ENCODE measurements at regions not wholly inside any gene's neighbourhood (a gene's known extent, or its start where the extent isn't known, plus 50 kb on each side); places are given as distances from the start of the nearest gene placed in this dataset.
"Not testable (repeated sequence)": the region's sequence is repeated elsewhere in the genome, so short reads cannot be mapped to it uniquely, and the experiment has no call there.

DNA sequence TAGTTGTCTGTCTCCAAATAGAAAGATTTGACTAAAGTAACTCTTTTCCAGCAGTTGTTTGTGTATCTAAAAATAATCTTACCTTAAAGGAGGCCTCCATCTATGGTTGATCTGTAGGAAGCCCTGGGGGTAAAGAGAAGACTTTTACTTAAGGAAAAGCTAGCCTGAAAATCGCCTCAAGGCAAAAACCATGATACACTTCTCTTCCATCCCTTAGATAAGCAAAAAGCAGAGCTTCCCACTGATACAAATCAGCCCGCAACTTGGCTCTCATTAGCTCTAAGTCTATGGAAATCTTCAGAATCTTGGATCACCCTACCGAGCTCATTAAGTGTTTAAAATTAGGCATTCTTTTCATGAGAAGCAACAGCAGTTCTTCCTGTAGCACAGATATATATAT is 576.9 kb upstream of the PTBP2 start:
- WGBS, 2 donors, result 74 to 82% methylated on average over 3 of the region's 3 CpGs

DNA sequence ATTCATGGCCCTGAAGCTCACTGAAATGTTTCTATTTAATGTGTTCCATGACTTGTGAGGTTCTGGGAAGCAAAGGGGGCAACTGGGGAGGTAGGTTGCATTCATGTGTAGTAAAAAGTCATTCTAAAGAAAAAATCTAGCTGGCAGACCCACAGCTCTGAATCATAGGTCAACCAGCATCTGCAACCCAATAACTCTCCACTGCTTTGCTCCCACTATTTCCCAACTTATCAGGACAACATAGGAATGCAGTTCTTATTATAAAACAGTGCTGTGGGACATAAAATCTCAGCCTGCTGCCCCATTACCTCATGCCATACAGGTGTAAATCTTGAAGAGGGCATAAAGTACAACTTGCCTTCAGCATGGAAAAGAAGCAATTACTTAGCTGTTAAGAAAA is 576.1 kb upstream of the PTBP2 start:
- Histone ChIP-seq H3K27me3 (no peaks in the 10 kb centered on the region), H3K4me1 (no peaks in the 10 kb centered on the region), H3K9me3 (no peaks in the 10 kb centered on the region), H3K4me3 (no peak overlapping the region), H3K36me3 (no peaks in the 10 kb centered on the region), H3K27ac (no peak overlapping the region)
- ATAC-seq (ENCODE audit: low FRiP score in 2 of 2), result no peak
- no peak for TF ChIP-seq POLR2A (IDR thresholded peaks at IDR 0.05)
- TF ChIP-seq, protein P1, sequence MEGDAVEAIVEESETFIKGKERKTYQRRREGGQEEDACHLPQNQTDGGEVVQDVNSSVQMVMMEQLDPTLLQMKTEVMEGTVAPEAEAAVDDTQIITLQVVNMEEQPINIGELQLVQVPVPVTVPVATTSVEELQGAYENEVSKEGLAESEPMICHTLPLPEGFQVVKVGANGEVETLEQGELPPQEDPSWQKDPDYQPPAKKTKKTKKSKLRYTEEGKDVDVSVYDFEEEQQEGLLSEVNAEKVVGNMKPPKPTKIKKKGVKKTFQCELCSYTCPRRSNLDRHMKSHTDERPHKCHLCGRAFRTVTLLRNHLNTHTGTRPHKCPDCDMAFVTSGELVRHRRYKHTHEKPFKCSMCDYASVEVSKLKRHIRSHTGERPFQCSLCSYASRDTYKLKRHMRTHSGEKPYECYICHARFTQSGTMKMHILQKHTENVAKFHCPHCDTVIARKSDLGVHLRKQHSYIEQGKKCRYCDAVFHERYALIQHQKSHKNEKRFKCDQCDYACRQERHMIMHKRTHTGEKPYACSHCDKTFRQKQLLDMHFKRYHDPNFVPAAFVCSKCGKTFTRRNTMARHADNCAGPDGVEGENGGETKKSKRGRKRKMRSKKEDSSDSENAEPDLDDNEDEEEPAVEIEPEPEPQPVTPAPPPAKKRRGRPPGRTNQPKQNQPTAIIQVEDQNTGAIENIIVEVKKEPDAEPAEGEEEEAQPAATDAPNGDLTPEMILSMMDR (IDR thresholded peaks at IDR 0.05), result no peak
- no peak for DNase-seq

More for the DNA sequence above, 576.9 kb upstream of the PTBP2 start:
- Histone ChIP-seq H3K4me3 (no peak overlapping the region), H3K36me3 (no peaks in the 10 kb centered on the region), H3K27ac (no peak overlapping the region), H3K9me3 (no peaks in the 10 kb centered on the region), H3K4me1 (no peaks in the 10 kb centered on the region), H3K27me3 (no peaks in the 10 kb centered on the region)
- no peak for DNase-seq
- TF ChIP-seq, protein P1 (IDR thresholded peaks at IDR 0.05), result no peak
- TF ChIP-seq POLR2A (IDR thresholded peaks at IDR 0.05) (no peak), POLR2AphosphoS5 (IDR thresholded peaks at IDR 0.05) (no peak), EP300 (IDR thresholded peaks at IDR 0.05) (no peak)
- ATAC-seq (ENCODE audit: low FRiP score in 2 of 2), result no peak

DNA sequence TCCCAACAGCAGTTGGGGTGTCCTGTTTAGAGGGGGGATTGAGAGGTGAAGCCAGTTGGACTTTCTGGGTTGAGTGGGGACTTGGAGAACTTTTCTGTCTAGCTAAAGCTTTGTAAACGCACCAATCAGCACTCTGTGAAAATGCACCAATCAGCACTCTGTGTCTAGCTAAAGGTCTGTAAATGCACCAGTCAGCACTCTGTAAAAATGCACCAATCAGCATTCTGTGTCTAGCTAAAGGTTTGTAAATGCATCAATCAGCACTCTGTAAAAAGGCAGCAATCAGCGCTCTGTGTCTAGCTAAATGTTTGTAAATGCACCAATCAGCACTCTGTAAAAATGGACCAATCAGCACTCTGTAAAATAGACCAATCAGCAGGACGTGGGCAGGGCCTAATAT is 568.6 kb upstream of the PTBP2 start:
- H3K4me3 ChIP-seq; H3K4me1 ChIP-seq; DNase-seq; H3K27ac ChIP-seq; ATAC-seq (ENCODE audit: low FRiP score in 2 of 2); H3K36me3 ChIP-seq; H3K27me3 ChIP-seq: not testable (repeated sequence)
- H3K9me3 ChIP-seq, result peaks cover 0 to 24% (median 23%) of the 10 kb centered on the region in 4 donors
- 73 to 74% methylated on average over 3 of the region's 3 CpGs for WGBS, 2 donors

DNA sequence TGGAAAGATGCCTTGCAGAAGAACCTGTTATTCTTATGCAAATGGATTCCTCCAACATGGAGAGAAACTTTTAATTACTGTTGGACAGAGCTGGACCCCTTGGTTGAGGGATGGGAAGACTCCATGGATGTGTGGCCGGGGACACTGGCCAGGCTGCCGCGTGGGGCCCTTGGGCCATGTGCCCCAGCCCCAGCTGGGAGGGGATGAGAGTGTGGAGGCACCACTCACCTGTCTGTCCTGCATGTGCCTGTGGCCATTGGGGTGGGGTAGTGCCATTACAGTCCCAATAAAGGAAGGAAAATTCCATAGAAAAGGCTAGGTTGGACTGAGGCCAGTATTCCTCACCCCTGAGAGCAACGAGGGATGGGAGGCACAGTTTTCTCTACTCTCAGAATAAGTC is 564.5 kb upstream of the PTBP2 start:
- Histone ChIP-seq H3K9me3 (peaks cover 0 to 24% (median 21%) of the 10 kb centered on the region in 4 donors), H3K4me3 (no peak overlapping the region), H3K27me3 (no peaks in the 10 kb centered on the region), H3K27ac (no peak overlapping the region), H3K36me3 (no peaks in the 10 kb centered on the region), H3K4me1 (no peaks in the 10 kb centered on the region)
- ATAC-seq (ENCODE audit: low FRiP score in 2 of 2) (no peak), DNase-seq (peak in 1 of 2 donors; percentile 54)
- TF ChIP-seq, protein P1 (IDR thresholded peaks at IDR 0.05), result no peak
- TF ChIP-seq POLR2A (IDR thresholded peaks at IDR 0.05) (no peak), POLR2AphosphoS5 (IDR thresholded peaks at IDR 0.05) (no peak), EP300 (IDR thresholded peaks at IDR 0.05) (no peak)
- 86 to 88% methylated on average over 4 of the region's 4 CpGs for WGBS, 2 donors

DNA sequence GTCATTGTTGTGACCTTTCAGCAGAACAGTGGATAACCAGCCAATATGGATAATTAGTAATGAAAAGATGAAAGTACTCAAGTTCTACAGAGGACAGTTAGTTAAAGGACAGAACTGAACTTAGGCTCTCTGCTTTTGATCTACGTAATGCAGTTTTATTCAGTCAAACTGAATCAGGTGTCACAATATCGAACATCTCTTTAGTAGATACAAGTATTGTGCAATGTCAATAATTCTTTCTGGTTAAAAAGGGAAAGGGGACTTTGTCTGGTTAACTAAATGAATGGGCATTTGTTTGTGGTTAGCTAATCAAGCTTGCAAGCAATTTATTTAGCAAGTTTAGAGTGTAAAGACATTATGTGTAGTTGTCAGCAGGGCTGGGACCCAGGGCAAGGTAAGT is 562.2 kb upstream of the PTBP2 start:
- no peak overlapping the region for H3K4me3 ChIP-seq
- H3K27me3 ChIP-seq, result no peaks in the 10 kb centered on the region
- TF ChIP-seq EP300 (IDR thresholded peaks at IDR 0.05) (no peak), POLR2AphosphoS5 (IDR thresholded peaks at IDR 0.05) (no peak), POLR2A (IDR thresholded peaks at IDR 0.05) (no peak)
- TF ChIP-seq, protein P1 (IDR thresholded peaks at IDR 0.05), result no peak
- 88 to 91% methylated on average over 2 of the region's 2 CpGs for WGBS, 2 donors
- H3K4me1 ChIP-seq, result no peaks in the 10 kb centered on the region
- no peak overlapping the region for H3K27ac ChIP-seq
- no peak for ATAC-seq (ENCODE audit: low FRiP score in 2 of 2)
- H3K36me3 ChIP-seq, result no peaks in the 10 kb centered on the region
- H3K9me3 ChIP-seq, result peaks cover 0 to 17% (median 13%) of the 10 kb centered on the region in 4 donors
- no peak for DNase-seq

Data from upper lobe of left lung (tissue), 6 donors.